GM12874 (cell line): ENCODE measurements at regions not wholly inside any gene's neighbourhood (a gene's known extent, or its start where the extent isn't known, plus 50 kb on each side); places are given as distances from the start of the nearest gene placed in this dataset.

Experiments used
- TF ChIP-seq, protein P1 (sequence below): IDR thresholded peaks from 2 replicates; pipeline ENCODE4 v1.5.1; 2011; ENCODE audit warnings: low read depth, mild to moderate bottlenecking, control low read depth, low read length, moderate library complexity; ENCODE audit not compliant: insufficient read depth

DNA sequence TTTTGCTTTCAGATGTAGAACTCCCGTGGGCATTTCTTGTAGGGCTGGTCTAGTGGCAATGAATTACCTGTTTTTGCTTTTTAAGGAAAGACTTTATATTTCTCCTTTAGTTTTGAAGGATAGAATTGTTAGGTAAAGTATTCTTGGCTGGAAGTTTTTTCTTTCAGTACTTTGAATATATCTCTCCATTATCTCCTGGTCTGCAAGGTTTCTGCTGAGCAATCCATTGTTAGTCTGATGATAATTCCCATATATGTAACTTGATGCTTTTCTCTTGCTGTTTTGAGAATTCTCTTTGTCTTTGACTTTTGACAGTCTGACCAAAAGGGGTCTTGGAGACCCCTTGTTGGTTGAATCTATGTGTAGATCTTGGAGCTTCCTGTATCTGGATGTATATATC lies 198.1 kb downstream of the TMEM167A start:
- TF ChIP-seq, protein P1, sequence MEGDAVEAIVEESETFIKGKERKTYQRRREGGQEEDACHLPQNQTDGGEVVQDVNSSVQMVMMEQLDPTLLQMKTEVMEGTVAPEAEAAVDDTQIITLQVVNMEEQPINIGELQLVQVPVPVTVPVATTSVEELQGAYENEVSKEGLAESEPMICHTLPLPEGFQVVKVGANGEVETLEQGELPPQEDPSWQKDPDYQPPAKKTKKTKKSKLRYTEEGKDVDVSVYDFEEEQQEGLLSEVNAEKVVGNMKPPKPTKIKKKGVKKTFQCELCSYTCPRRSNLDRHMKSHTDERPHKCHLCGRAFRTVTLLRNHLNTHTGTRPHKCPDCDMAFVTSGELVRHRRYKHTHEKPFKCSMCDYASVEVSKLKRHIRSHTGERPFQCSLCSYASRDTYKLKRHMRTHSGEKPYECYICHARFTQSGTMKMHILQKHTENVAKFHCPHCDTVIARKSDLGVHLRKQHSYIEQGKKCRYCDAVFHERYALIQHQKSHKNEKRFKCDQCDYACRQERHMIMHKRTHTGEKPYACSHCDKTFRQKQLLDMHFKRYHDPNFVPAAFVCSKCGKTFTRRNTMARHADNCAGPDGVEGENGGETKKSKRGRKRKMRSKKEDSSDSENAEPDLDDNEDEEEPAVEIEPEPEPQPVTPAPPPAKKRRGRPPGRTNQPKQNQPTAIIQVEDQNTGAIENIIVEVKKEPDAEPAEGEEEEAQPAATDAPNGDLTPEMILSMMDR, result no peak

DNA sequence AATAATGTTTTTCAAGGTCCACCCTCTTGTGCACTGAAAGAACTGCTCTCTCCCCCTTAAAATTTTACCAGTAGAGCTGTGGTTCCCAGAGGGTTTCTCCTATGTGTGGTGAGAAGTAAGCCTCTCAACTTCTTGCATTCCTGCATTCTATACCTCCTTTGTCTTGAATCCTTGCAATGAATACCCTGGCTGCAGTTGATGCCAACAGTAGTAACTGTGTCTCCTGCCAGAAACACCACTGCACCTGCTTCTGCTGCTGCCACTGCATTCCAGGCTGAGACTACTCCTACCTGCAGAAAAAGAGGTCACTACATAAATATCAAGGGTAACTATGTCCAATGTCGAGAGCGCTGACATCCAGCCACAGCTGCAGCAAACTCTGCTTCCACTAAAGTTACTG lies 203.7 kb downstream of the TMEM167A start:
- TF ChIP-seq, protein P1, result no peak

- TF ChIP-seq, protein P1, result no peak
Measured at GRCh38 chr5:82865625-82866024, 211.6 kb downstream of the TMEM167A start.

DNA sequence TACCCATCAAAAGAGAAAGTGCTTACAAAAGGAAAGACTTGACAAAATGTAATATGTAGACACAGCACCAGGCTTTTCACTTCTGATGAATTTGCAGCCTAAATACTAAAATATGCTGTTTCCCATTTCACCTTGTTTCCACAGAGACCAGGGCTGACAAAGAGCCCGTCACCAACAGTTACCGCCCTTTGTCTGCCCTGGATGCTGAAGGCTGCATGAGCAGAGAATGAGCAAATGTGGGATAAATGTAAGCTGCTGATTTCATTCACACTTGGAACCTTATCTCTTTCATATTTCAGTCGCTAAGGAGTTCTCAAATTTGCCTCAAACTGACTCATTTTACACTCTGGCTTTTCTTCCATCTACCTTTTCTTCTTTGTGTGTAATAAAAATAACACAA lies 213.9 kb downstream of the TMEM167A start:
- TF ChIP-seq, protein P1, result no peak

- TF ChIP-seq, protein P1, result no peak
Measured at GRCh38 chr5:82862711-82863110, 214.5 kb downstream of the TMEM167A start.

DNA sequence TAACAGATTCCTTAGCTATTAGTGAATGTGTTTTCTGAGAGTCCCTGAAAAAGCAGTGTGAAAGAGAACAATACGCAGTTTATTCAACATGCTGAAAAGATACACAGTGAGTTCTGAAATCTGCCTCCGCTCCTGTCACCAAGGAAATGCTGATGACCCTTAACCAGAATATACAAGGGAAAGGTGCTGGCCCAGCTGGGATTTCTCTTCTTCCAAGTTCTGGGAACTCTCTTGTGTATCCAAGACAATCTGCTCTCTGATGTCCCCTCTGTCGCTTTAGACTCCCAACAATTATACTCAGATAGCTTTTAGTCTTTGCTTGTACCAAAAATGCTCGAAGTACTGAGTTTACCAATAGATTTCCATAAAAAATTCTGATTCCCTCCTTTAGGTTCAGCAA lies 214.9 kb downstream of the TMEM167A start:
- TF ChIP-seq, protein P1, result no peak

GRCh38 chr5:82861701-82862100 lies 215.5 kb downstream of the TMEM167A start:
- TF ChIP-seq, protein P1, result no peak
